ENCODE measurements at regions not wholly inside any gene's neighbourhood (a gene's known extent, or its start where the extent isn't known, plus 50 kb on each side); places are given as distances from the start of the nearest gene placed in this dataset.

GRCh38 chr14:98249476-98249875 lies 1022.5 kb downstream of the BCL11B start:
- CTCF ChIA-PET, result no interaction called here
- no peak overlapping the region for H3K27ac ChIP-seq (ENCODE audit: extremely low read depth, low read depth, low read length)
- TF ChIP-seq, protein P1, sequence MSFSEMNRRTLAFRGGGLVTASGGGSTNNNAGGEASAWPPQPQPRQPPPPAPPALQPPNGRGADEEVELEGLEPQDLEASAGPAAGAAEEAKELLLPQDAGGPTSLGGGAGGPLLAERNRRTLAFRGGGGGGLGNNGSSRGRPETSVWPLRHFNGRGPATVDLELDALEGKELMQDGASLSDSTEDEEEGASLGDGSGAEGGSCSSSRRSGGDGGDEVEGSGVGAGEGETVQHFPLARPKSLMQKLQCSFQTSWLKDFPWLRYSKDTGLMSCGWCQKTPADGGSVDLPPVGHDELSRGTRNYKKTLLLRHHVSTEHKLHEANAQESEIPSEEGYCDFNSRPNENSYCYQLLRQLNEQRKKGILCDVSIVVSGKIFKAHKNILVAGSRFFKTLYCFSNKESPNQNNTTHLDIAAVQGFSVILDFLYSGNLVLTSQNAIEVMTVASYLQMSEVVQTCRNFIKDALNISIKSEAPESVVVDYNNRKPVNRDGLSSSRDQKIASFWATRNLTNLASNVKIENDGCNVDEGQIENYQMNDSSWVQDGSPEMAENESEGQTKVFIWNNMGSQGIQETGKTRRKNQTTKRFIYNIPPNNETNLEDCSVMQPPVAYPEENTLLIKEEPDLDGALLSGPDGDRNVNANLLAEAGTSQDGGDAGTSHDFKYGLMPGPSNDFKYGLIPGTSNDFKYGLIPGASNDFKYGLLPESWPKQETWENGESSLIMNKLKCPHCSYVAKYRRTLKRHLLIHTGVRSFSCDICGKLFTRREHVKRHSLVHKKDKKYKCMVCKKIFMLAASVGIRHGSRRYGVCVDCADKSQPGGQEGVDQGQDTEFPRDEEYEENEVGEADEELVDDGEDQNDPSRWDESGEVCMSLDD (tag by site-specific recombination; IDR thresholded peaks at IDR 0.05), result no peak
- TF ChIP-seq ZNF112 (tag by site-specific recombination; IDR thresholded peaks at IDR 0.05) (no peak), ZNF501 (tag by site-specific recombination; IDR thresholded peaks at IDR 0.05) (no peak), ZNF10 (tag by site-specific recombination; IDR thresholded peaks at IDR 0.05) (no peak), TRIM28 (IDR thresholded peaks at IDR 0.05; ENCODE audit: borderline replicate concordance, low read length) (no peak), WT1 (tag by site-specific recombination; IDR thresholded peaks at IDR 0.05) (no peak), ZNF302 (tag by site-specific recombination; IDR thresholded peaks at IDR 0.05; ENCODE audit: low read depth) (no peak)
- H3K4me3 ChIP-seq (ENCODE audit: low read depth, low read length), result no peak overlapping the region
- H3K4me1 ChIP-seq (ENCODE audit: control insufficient read depth, insufficient read depth, low read length), result no peaks in the 10 kb centered on the region
- no peaks in the 10 kb centered on the region for H3K9me3 ChIP-seq (ENCODE audit: control insufficient read depth, insufficient read depth, low read depth, low read length)
- H3K36me3 ChIP-seq (ENCODE audit: control insufficient read depth in 2 of 2, insufficient read depth in 1 of 2, low read length in 2 of 2), result no peaks in the 10 kb centered on the region
- POLR2A ChIA-PET, result no interaction called here

GRCh38 chr14:98252820-98253219 lies 1019.2 kb downstream of the BCL11B start:
- no peaks in the 10 kb centered on the region for H3K36me3 ChIP-seq (ENCODE audit: control insufficient read depth in 2 of 2, insufficient read depth in 1 of 2, low read length in 2 of 2)
- CTCF ChIA-PET, result no interaction called here
- no peaks in the 10 kb centered on the region for H3K4me1 ChIP-seq (ENCODE audit: control insufficient read depth, insufficient read depth, low read length)
- H3K9me3 ChIP-seq (ENCODE audit: control insufficient read depth, insufficient read depth, low read depth, low read length), result no peaks in the 10 kb centered on the region
- H3K27ac ChIP-seq (ENCODE audit: extremely low read depth, low read depth, low read length), result no peak overlapping the region
- TF ChIP-seq ZNF610 (tag by site-specific recombination; IDR thresholded peaks at IDR 0.05; ENCODE audit: borderline replicate concordance) (no peak), HOXA7 (CRISPR knock-in tag; IDR thresholded peaks at IDR 0.05; ENCODE audit: borderline replicate concordance) (no peak), ZNF785 (tag by site-specific recombination; IDR thresholded peaks at IDR 0.05) (no peak), MZF1 (tag by site-specific recombination; IDR thresholded peaks at IDR 0.05; ENCODE audit: borderline replicate concordance) (no peak), ZNF514 (tag by site-specific recombination; IDR thresholded peaks at IDR 0.05) (no peak), SP7 (tag by site-specific recombination; IDR thresholded peaks at IDR 0.05) (no peak), ZNF362 (tag by site-specific recombination; IDR thresholded peaks at IDR 0.05) (no peak), ZNF571 (tag by site-specific recombination; IDR thresholded peaks at IDR 0.05) (no peak), ZNF624 (tag by site-specific recombination; IDR thresholded peaks at IDR 0.05) (no peak), ZNF184 (tag by site-specific recombination; IDR thresholded peaks at IDR 0.05) (no peak), ZNF830 (tag by site-specific recombination; IDR thresholded peaks at IDR 0.05; ENCODE audit: low read depth) (no peak), MEIS1 (CRISPR knock-in tag; IDR thresholded peaks at IDR 0.05; ENCODE audit: borderline replicate concordance) (no peak), ZNF585B (tag by site-specific recombination; IDR thresholded peaks at IDR 0.05) (no peak), BCL11B (tag by site-specific recombination; IDR thresholded peaks at IDR 0.05; ENCODE audit: low read depth) (no peak), FEZF1 (tag by site-specific recombination; IDR thresholded peaks at IDR 0.05) (no peak), PRDM1 (tag by site-specific recombination; IDR thresholded peaks at IDR 0.05) (no peak), ZNF660 (tag by site-specific recombination; IDR thresholded peaks at IDR 0.05) (no peak)
- TF ChIP-seq, protein P2, sequence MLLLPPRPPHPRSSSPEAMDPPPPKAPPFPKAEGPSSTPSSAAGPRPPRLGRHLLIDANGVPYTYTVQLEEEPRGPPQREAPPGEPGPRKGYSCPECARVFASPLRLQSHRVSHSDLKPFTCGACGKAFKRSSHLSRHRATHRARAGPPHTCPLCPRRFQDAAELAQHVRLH (tag by site-specific recombination; IDR thresholded peaks at IDR 0.05), result no peak
- H3K4me3 ChIP-seq (ENCODE audit: low read depth, low read length), result no peak overlapping the region
- POLR2A ChIA-PET, result no interaction called here
